ENCODE measurements at regions not wholly inside any gene's neighbourhood (a gene's known extent, or its start where the extent isn't known, plus 50 kb on each side); places are given as distances from the start of the nearest gene placed in this dataset.

- TF ChIP-seq CTCF (IDR thresholded peaks at IDR 0.05; ENCODE audit: extremely low read depth, insufficient read depth, missing control alignments) = no peak
- no peak for DNase-seq (ENCODE audit: low spot score)
- in situ Hi-C loops (cut with MboI; ENCODE audit: low pct_unique_long_range_greater_than_20kb, low sequenced_read_pairs, unreplicated experiment) = no loop called here
Measured at GRCh38 chr12:31855427-31855826, 103.8 kb upstream of the RESF1 start.

- DNase-seq (ENCODE audit: low spot score) = no peak
- TF ChIP-seq CTCF (IDR thresholded peaks at IDR 0.05; ENCODE audit: extremely low read depth, insufficient read depth, missing control alignments) = no peak
- in situ Hi-C loops (cut with MboI; ENCODE audit: low pct_unique_long_range_greater_than_20kb, low sequenced_read_pairs, unreplicated experiment) = no loop called here
Measured at GRCh38 chr12:31853977-31854376, 105.2 kb upstream of the RESF1 start.

GRCh38 chr12:31853520-31853919 lies 105.7 kb upstream of the RESF1 start:
- in situ Hi-C loops (cut with MboI; ENCODE audit: low pct_unique_long_range_greater_than_20kb, low sequenced_read_pairs, unreplicated experiment) = no loop called here
- no peak for TF ChIP-seq CTCF (IDR thresholded peaks at IDR 0.05; ENCODE audit: extremely low read depth, insufficient read depth, missing control alignments)
- DNase-seq (ENCODE audit: low spot score) = no peak

DNA sequence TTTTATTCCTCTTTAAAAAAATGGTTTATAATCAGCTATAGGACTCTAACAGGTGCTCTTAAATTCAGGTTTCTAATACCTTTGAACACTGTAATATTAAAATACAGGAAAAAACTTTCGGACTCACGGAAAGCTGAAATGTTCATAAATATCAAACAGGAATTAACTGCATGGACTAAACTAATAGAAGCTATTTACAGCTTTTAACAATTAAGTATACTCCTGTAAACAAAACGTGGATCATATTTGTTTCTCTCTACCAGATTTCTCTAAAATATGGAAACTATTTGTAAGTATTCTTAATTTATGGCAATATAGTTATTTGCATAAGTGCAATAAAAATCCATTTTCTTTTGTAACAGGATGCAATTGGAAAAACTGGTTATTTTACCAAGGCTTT lies 108.9 kb upstream of the RESF1 start:
- no peak for TF ChIP-seq CTCF (IDR thresholded peaks at IDR 0.05; ENCODE audit: extremely low read depth, insufficient read depth, missing control alignments)
- no peak for DNase-seq (ENCODE audit: low spot score)
- in situ Hi-C loops (cut with MboI; ENCODE audit: low pct_unique_long_range_greater_than_20kb, low sequenced_read_pairs, unreplicated experiment) = no loop called here

DNA sequence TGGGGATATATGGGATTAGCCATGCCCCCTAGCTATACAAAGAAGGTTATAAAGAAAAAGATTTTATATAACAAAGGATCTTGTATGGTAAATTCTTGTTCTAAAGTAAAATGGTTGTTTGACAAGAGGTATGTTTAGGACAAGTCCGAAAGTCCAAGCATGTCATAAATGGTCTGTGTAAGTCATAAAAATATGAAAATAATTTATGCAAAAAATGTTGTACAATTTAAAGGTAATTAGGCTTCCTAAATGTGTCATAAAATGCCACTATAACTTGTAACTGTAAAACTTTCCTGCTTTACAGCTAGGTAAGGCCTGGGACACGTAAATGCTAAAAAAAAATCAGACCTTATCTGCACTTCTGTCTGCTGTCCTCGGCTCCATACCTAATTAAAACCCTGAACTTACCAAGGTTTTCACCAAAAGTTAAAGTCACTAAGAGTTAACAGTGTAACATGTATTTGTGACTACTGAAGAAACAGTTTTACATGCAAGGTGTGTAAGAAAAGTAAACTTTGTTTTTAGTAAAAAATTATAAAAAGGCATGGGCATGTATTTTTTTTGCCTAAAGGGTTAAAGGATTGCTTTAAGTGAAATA lies 110.0 kb upstream of the RESF1 start:
- no peak for DNase-seq (ENCODE audit: low spot score)
- in situ Hi-C loops (cut with MboI; ENCODE audit: low pct_unique_long_range_greater_than_20kb, low sequenced_read_pairs, unreplicated experiment) = no loop called here
- TF ChIP-seq CTCF (IDR thresholded peaks at IDR 0.05; ENCODE audit: extremely low read depth, insufficient read depth, missing control alignments) = no peak

GRCh38 chr12:31846405-31846804 lies 112.8 kb upstream of the RESF1 start:
- TF ChIP-seq CTCF (IDR thresholded peaks at IDR 0.05; ENCODE audit: extremely low read depth, insufficient read depth, missing control alignments) = no peak
- no peak for DNase-seq (ENCODE audit: low spot score)
- in situ Hi-C loops (cut with MboI; ENCODE audit: low pct_unique_long_range_greater_than_20kb, low sequenced_read_pairs, unreplicated experiment) = no loop called here
